ENCODE measurements at regions not wholly inside any gene's neighbourhood (a gene's known extent, or its start where the extent isn't known, plus 50 kb on each side); places are given as distances from the start of the nearest gene placed in this dataset.

GRCh38 chr20:12718619-12719018 is 290.2 kb upstream of the SPTLC3 start:
- no peaks in the 10 kb centered on the region for H3K4me1 ChIP-seq
- H3K9me3 ChIP-seq = no peaks in the 10 kb centered on the region
- no peak overlapping the region for H3K4me3 ChIP-seq
- no peak overlapping the region for H3K27ac ChIP-seq
- DNase-seq = no peak
- 52 to 68% methylated on average over 4 of the region's 4 CpGs for WGBS, 2 donors
- intact Hi-C loops (cut with DNase I) = no loop called here
- no peaks in the 10 kb centered on the region for H3K36me3 ChIP-seq
- H3K27me3 ChIP-seq = no peaks in the 10 kb centered on the region
- TF ChIP-seq POLR2A (IDR thresholded peaks at IDR 0.05) = no peak
- TF ChIP-seq, protein P1, sequence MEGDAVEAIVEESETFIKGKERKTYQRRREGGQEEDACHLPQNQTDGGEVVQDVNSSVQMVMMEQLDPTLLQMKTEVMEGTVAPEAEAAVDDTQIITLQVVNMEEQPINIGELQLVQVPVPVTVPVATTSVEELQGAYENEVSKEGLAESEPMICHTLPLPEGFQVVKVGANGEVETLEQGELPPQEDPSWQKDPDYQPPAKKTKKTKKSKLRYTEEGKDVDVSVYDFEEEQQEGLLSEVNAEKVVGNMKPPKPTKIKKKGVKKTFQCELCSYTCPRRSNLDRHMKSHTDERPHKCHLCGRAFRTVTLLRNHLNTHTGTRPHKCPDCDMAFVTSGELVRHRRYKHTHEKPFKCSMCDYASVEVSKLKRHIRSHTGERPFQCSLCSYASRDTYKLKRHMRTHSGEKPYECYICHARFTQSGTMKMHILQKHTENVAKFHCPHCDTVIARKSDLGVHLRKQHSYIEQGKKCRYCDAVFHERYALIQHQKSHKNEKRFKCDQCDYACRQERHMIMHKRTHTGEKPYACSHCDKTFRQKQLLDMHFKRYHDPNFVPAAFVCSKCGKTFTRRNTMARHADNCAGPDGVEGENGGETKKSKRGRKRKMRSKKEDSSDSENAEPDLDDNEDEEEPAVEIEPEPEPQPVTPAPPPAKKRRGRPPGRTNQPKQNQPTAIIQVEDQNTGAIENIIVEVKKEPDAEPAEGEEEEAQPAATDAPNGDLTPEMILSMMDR (IDR thresholded peaks at IDR 0.05) = no peak

DNA sequence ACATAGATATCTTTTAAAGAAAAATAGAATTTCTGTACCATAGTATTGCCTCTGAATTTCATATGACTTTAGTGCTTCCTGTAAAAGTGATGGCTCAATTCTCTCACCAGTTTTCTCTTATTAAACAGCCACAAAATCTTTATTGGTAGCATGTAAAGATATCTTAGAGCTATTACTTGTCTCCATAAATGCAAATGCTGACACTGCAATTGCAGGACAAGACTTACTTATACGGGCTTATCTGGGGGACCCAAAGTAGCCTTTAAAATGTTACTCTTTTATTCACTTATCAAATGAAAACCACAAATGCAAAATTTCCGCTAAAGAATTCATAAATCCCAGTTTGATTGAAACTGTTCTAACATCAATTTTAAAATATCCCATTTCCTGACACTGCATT is 287.1 kb upstream of the SPTLC3 start:
- H3K27me3 ChIP-seq = no peaks in the 10 kb centered on the region
- H3K27ac ChIP-seq = no peak overlapping the region
- intact Hi-C loops (cut with DNase I) = no loop called here
- no peak overlapping the region for H3K4me3 ChIP-seq
- H3K4me1 ChIP-seq = no peaks in the 10 kb centered on the region
- DNase-seq = no peak
- no peaks in the 10 kb centered on the region for H3K9me3 ChIP-seq
- H3K36me3 ChIP-seq = no peaks in the 10 kb centered on the region
- no peak for TF ChIP-seq POLR2A (IDR thresholded peaks at IDR 0.05)
- TF ChIP-seq, protein P1 (IDR thresholded peaks at IDR 0.05) = no peak
- 50 to 69% methylated on average over 2 of the region's 2 CpGs for WGBS, 2 donors

GRCh38 chr20:12722091-12722490 is 286.7 kb upstream of the SPTLC3 start:
- no peak for DNase-seq
- TF ChIP-seq, protein P1 (IDR thresholded peaks at IDR 0.05) = no peak
- no peak for TF ChIP-seq POLR2A (IDR thresholded peaks at IDR 0.05)
- intact Hi-C loops (cut with DNase I) = no loop called here

DNA sequence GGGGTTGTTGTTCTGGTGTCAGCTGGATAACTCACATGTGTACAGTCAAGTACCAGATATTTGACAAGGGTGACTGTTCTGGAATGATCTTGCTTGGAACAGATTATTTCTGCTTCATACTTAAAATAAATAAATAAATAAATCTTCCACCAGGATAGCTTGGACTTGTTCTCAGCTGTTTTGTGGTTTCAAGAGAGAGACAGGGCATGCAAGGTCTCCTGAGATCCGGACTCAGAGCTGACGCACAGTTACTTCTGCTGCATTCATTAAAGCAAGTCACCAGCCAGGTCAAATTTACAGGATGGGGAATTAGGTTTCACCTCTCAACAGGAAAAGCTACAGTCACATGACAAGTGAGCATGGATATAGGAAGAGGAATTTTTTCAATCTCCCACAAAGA is 285.0 kb upstream of the SPTLC3 start:
- no peak for DNase-seq
- intact Hi-C loops (cut with DNase I) = no loop called here
- no peak overlapping the region for H3K27ac ChIP-seq
- no peaks in the 10 kb centered on the region for H3K36me3 ChIP-seq
- H3K9me3 ChIP-seq = no peaks in the 10 kb centered on the region
- H3K27me3 ChIP-seq = no peaks in the 10 kb centered on the region
- H3K4me3 ChIP-seq = no peak overlapping the region
- TF ChIP-seq, protein P1 (IDR thresholded peaks at IDR 0.05) = no peak
- no peak for TF ChIP-seq POLR2A (IDR thresholded peaks at IDR 0.05)
- WGBS, 2 donors = 88% methylated on average over 2 of the region's 2 CpGs
- H3K4me1 ChIP-seq = no peaks in the 10 kb centered on the region

More at GRCh38 chr20:12722091-12722490, 286.7 kb upstream of the SPTLC3 start:
- 85 to 94% methylated on average over 1 of the region's 1 CpG for WGBS, 2 donors
- H3K4me1 ChIP-seq = no peaks in the 10 kb centered on the region
- H3K4me3 ChIP-seq = no peak overlapping the region
- no peaks in the 10 kb centered on the region for H3K27me3 ChIP-seq
- no peak overlapping the region for H3K27ac ChIP-seq
- H3K9me3 ChIP-seq = no peaks in the 10 kb centered on the region
- H3K36me3 ChIP-seq = no peaks in the 10 kb centered on the region

GRCh38 chr20:12728782-12729181 is 280.0 kb upstream of the SPTLC3 start:
- no peaks in the 10 kb centered on the region for H3K27me3 ChIP-seq
- WGBS, 2 donors = 70 to 79% methylated on average over 3 of the region's 3 CpGs
- no peaks in the 10 kb centered on the region for H3K4me1 ChIP-seq
- intact Hi-C loops (cut with DNase I) = no loop called here
- no peak overlapping the region for H3K27ac ChIP-seq
- no peak for DNase-seq
- TF ChIP-seq, protein P1 (IDR thresholded peaks at IDR 0.05) = no peak
- TF ChIP-seq POLR2A (IDR thresholded peaks at IDR 0.05) = no peak
- no peak overlapping the region for H3K4me3 ChIP-seq
- H3K36me3 ChIP-seq = no peaks in the 10 kb centered on the region
- H3K9me3 ChIP-seq = no peaks in the 10 kb centered on the region
